Esophagus squamous epithelium (tissue), 4 donors: ENCODE measurements at regions not wholly inside any gene's neighbourhood (a gene's known extent, or its start where the extent isn't known, plus 50 kb on each side); places are given as distances from the start of the nearest gene placed in this dataset.

Source experiments
- POLR2A ChIP-seq, 4 donors: fragments of 450-650 bp; IDR thresholded peaks; one replicate each; pipeline ENCODE4 v1.6.1; 2017; ENCODE audit warnings: antibody characterized with exemption in 4 of 4, mild to moderate bottlenecking in 4 of 4, moderate library complexity in 3 of 4
- TF ChIP-seq, protein P1 (sequence below), 6 experiments: fragments of 450-650 bp in 4 of 6; fragments of 200-600 bp in 2 of 6; sonication (generic) in 2 of 6; IDR thresholded peaks; one replicate each; pipeline ENCODE4 v1.5.1; 2016 to 2019; ENCODE audit warnings: antibody characterized with exemption in 6 of 6, mild to moderate bottlenecking in 4 of 6, moderate library complexity in 4 of 6

DNA sequence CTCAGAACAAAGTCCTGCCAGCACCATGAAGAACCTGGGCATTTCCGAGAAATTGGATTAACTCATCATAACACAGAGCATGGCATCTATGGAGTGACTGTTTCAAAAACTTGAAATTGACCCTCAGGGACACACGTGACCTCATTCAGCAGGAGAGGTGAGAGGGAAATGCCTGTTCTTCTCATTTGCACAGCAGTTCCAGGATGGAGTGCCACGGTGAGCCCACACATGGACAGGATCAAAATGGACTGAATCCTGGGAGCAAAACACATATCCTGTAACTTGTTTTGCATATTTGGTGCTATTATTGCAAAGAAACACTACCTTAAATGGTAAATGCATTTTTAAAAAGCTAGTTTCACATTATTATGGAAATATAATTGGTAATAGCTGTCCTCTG lies 256.1 kb upstream of the IRX2 start:
- no peak for TF ChIP-seq POLR2A (IDR thresholded peaks at IDR 0.05)
- TF ChIP-seq, protein P1, sequence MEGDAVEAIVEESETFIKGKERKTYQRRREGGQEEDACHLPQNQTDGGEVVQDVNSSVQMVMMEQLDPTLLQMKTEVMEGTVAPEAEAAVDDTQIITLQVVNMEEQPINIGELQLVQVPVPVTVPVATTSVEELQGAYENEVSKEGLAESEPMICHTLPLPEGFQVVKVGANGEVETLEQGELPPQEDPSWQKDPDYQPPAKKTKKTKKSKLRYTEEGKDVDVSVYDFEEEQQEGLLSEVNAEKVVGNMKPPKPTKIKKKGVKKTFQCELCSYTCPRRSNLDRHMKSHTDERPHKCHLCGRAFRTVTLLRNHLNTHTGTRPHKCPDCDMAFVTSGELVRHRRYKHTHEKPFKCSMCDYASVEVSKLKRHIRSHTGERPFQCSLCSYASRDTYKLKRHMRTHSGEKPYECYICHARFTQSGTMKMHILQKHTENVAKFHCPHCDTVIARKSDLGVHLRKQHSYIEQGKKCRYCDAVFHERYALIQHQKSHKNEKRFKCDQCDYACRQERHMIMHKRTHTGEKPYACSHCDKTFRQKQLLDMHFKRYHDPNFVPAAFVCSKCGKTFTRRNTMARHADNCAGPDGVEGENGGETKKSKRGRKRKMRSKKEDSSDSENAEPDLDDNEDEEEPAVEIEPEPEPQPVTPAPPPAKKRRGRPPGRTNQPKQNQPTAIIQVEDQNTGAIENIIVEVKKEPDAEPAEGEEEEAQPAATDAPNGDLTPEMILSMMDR (IDR thresholded peaks at IDR 0.05) = no peak
